Occipital lobe (tissue), 1 donor: ENCODE measurements at regions not wholly inside any gene's neighbourhood (a gene's known extent, or its start where the extent isn't known, plus 50 kb on each side); places are given as distances from the start of the nearest gene placed in this dataset.
A peak's percentile ranks its signal among the peaks of the same experiment; 100 is the strongest.

ENCODE experiments used
- DNase-seq: peaks from one replicate; lab custom pipeline; 2025; lab: John Stamatoyannopoulos, UW

DNA sequence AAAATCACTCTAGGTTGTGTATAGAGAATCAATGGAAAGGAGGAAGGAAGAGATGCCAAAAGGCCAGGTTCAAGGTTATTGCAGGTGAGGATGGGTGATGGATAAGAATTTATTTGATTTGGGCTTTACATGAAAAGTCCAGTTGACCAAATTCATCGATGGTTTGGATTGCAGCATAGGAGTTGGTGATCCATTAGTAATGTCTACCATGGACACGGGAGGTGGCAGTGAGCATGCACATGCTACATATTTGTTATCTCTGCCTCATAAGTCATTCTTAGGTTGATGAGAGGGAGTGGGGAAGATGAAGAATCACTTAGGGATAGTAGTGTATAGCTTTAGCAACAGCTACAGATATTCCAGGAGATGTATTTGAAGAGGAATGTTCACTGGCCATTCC is 211.4 kb downstream of the PHETA1 start:
- no peak for DNase-seq

DNA sequence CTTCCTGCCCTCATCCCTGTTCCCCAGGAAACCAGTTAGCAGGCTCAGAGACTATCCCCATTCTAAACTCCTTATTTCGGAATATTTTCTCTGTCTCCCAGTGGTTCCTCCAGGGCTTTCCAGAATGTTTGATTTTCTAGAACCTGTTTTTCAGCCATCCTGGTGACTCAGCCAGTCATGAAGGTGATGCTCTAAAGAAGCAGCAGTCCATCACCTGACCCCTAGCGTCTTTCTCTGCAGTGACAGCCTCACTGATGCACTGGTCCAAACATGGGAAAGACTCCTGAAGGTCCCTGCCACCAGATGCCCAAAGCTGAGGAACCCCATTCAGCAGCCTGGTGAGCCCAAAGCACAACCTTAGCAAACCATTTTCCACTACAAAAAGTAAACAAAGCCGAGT is 212.6 kb downstream of the PHETA1 start:
- DNase-seq, result no peak

DNA sequence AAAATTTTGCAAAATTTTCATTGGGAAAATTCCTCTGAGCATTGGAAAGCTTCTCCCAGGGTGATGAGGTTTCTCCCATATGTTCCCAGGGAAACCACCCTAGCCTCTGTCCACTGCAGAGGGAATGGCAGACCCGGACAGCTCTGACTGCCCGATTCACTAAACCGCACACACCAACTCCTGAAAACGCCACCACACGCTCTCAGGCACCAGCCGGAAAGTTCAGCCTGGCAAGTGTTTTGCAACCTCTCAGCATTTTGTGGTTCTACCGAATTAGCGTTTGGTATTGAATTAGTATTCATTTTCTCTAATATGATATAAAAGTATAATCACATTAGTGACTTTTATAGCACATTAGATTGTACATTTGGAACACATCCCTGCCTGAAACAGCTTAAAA is 213.4 kb downstream of the PHETA1 start:
- DNase-seq, result no peak

DNA sequence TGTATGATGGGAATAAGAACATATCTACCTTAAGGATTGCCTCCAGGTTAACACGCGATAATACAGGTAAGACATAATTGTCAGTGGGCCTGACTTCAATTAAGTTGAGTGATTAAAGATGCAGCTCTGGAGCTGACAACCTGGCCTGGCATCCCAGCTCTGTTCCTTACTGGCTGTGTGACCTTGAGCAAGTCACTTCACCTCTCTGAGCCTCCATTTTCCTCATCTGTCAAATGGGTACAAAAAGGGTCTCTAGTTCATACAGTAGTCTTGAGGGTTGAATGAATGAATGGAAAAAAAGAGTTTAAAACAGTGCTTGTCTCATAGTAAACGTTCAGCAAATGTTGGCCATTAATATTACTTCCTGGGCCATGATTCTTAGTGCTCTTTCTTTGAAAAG is 213.9 kb downstream of the PHETA1 start:
- DNase-seq, result no peak

DNA sequence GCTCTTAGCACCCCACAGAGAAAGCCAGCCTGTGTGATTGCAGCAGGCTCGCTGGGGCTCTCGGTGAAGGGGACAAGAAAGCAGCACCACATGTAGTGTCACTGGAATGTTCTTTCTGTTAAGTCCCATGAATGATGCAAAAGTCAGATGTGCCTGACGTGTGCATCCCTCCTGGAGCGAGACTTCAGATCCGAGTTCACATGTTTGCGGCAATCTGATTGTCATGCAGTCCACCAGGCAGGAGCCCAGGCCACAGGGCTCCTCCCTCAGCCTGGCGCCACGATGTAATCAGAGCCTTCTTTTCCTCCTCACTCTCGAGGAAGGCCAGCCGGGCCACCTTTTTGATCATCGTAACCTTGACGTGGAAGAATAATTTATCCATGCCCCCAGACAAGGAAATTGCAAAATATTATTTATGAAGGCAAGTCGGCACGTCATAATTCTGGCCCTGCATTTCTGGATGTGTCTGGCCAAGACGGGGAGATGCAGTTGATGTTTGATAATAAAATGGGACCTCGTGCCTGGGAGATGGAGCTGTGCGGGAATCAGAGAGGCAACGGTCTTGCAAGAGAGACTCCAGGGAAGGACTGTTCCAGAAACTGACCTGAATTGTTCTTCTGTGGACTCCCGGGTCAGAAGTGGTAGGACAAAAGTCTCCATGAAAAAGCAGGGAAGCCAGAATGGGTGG is 214.6 kb downstream of the PHETA1 start:
- DNase-seq, result no peak

DNA sequence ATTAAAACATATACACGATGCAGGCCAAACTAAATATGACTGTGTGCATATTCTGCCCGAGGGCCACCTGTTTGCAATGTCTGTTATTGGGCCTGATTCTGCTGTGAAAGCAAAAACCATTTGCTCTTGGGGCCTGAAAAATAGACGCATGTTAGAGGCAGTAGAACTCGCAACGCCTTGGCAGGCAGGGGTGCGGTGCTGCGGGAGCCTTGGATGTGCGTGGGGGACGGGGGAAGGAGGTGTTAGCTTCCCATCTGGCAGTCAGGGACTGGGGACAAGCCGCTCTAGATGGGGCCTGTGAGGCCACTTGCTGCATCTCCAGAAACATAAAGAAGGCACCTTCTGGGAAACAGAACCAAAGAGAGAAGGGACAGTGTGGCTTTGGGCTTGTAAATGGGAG is 216.3 kb downstream of the PHETA1 start:
- DNase-seq, result peak; percentile 63

DNA sequence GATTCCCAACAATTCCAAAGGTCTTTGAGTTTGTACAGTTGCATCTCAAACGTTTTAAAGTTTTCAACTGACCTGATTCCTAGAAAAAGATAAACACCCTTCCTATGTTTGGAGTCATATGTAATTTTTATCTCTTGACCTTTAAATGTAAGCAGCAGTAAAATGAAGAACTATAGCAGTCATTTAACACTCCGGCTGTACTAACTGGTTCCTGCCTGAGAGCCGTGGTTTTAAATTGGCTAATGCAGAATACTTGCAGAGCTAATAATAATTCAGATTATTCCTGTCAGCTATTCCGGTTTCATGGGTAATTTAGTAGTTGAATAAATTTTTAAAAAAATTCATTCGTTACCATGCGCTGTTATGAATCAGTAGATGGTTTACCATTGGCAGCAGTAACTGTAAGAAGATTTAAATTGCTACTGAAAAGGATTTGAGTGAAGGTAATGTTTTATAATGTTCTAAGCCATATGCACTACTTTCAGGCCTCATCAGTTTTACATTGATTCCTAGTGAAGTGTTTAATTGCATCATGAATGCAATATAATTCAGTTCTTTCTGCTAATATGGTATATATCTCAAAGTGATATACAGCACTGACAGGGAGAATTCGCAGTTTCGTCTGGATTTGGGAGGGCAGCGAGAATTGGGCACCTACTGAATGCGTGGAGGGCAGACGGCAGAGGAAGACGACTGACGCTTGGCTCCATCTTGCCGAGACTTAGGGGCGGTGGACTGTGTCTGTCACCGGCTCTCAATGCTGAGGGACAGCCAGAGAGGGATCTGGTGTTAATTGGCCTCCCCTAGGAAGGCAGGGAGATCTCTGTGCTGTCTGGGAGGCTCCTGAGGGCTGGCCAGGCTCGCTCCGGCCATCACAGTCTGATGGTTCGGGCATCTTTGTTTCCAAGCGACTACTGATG is 217.7 kb downstream of the PHETA1 start:
- no peak for DNase-seq

DNA sequence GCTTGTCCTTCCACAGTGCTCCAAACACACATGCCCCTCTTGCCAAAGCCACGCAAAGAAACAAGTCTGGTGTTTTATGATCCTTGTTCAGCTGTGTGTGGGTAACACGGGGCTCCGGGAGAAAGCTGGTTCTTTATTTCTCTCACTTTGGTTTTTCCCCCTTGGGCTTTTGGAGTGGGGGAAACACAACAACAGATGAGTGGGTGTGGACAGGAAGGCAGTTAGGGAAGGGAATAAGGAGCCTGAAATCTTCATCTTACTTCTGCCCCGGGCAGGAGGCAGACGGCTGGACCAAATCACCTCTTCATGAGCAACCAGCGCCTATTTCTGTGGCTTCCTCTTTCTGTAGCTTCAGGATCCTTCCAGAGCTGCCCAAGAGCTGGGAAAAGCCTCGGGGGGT is 218.5 kb downstream of the PHETA1 start:
- no peak for DNase-seq

DNA sequence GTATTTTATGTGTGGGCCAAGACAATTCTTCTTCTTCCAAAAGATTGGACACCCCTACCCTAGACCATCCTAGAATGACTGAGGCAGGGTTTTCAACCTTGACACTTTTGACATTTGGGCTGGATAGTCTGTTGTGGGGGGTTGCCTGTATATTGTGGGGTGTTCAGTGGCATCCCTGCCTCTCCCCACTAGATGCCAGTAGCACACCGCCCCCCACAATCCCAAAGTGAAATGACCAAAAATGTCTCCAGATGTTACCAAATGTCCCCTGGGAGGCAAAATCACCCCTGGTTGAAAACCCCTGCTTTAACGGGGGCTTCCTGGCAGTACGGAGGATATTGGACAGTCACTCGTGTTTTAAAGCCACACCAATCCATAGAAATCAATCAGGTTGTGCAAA is 219.6 kb downstream of the PHETA1 start:
- no peak for DNase-seq

DNA sequence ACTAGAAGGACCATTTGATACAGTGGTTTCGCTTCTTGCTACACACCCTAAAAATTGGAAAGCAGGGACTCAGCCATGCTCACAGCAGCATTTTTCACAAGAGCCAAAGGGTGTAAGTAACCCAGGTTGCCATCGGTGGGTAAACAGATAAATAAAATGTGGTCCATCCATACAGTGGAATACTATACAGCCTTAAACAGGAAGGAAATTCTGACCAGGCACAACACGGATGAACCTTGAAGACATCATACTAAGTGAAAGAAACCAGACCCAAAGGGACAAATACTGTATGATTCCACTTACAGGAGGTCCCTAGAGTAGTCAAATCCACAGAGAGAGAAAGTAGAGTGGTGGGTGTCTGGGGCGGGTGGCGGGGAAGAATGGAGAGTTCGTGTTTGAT is 220.9 kb downstream of the PHETA1 start:
- DNase-seq, result no peak

DNA sequence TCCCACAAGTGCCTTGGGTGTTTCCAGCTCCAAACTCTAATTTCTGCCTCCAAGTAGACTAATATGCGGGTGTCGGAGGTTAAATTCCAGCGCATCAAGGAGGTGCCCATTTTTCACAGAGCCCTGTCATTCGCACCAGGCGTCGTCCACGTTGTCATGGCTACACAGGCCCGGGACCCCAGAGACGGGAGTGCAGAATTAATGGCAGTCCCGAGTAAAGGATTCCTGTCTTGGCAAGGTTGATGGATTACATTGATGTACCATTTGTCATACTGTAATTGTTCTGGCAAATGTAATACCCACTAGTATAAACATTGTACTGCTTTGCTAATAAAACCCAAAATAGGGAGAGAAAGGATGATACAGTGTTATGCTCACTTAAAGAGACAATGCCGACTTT is 222.9 kb upstream of the MYL2 start:
- DNase-seq, result no peak

DNA sequence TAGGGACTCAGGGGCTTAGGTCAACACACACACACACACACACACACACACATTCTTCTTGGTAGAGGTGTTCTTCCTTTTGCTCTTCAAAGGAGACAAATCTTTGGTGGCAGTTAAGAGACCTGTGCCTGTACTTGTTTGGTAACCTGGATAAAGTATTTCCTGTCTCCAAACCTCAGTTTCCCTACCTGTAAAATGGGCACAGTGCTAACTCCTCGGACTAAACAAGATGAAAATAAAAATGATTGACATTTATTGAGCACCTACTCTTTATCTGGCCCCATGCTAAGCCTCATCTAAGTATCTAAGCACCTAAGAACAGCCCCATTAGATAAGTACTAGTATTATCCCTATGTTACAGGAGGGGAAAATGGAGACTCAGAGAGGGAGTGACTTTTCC is 220.8 kb upstream of the MYL2 start:
- DNase-seq, result no peak

DNA sequence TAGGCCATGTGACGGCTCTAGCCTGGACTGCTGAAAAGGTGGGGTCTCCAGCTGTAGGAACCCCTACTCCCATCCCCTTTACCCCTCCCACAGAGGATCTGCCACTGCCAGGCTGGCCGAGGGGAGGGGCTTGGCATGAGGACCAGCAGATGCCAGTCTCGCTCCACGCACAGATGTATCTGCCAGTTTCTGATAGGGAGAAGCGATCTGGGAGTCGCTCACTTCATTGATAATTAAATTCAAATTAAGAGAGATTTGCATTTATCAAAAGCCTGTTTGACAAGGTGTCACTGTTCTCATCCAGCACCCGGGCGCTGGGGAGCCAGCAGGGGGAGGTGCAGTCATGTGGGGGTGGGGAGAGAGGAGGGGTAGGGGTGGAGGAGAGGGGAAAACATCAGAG is 217.6 kb upstream of the MYL2 start:
- DNase-seq, result no peak

DNA sequence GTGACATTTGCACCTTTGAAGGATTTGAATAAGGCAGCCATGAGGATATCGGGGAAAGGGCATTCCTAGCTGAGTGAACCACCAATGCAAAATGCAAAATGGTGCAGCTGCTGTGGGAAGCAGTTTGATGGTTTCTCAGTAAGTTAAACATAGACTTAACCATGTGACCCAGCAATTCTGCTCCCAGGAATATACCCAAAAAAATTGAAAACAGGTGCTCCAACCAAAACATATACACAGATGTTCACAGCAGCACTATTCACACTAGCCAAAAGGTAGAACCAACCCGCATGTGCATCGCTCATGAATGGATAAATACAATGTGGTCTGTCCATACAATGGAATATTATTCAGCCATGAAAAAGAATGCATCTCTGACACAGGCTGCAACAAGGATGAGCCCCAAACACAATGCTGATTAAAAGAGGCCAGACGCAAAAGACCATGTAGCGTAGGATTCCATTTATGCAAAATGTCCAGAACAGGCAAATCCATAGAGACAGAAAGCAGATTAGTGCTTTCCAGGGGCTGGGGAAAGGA is 215.0 kb upstream of the MYL2 start:
- no peak for DNase-seq

DNA sequence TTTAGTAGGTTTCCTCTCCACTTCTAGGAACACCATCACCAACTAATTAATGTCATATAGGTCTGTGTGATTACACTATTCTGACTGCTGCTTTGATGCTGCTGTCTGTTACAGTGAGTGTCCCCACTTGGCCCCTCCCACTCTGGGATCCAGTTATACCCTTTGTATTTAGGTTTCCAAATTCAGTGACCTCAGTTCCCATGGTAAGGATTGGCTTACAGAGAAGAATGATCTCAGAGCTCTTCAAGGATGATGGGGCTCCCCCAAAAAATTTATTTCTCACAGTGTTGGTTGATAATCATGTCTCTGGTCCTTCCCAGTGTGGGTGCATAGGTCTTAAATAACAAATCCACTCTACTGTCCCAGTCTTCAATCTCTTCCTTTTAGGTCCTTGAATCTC is 210.0 kb upstream of the MYL2 start:
- DNase-seq, result no peak

DNA sequence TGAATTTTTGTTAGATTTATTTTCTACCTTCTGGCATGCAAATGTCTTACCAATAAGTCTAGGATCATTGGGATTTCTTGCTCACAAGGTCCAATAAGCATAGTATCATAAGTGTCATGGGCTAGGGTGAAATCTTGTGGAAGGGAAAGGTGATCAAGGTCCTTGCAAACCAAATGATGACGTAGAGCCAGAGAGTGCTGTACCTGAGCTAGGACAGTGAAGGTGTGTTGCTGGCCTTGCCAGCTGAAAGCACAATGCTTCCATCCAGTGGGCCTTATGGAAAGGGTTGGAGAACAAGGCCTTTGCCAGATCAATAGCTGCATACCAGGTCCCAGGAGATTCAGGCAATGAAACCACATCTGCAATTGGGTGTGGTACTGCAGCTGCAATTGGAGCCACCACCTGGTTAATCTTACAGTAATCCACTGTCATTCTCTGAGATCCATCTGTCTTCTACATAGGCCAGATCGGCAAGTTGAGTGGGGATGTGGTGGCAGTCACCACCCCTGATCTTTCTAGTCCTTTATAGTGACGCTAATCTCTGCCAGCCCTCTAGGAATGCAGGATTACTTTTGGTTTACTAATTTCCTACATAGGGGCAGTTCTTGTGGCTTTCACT is 208.9 kb upstream of the MYL2 start:
- no peak for DNase-seq

DNA sequence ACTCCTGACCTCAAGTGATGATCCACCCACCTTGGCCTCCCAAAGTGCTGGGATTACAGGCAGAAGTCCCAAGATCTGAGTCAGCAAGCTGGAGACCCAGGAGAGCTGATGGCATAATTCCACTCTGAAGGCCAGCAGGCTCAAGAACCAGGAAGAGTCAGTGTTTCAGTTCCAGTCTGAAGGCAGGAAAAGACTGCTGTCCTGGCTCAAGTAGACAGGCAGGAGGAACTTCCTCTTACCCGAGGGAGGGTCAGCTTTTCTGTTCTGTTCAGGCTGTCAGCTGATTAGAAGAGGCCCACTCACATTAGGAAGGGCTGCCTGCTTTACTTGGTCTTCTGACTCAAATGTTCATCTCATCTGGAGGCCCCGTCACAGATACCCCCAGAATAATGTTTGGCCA is 206.0 kb upstream of the MYL2 start:
- no peak for DNase-seq

DNA sequence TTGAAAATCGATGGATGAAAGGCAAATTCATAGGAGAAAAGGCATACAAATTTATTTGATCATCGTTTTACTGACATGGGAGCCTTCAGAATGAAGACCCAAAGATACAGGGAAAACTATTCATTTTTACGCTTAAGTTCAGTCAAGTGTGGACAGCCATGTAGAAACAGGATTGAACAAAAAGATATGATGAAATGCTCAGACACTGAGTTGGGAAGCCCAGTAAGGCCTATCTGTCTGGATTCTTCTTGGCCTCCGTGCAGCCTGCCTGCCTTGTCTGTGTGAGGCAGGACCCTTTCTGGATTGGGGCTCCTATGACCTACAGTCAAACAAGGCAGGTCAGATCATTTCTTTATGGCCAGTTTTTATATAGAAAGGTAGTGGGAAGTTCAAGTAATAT is 203.8 kb upstream of the MYL2 start:
- DNase-seq, result no peak

DNA sequence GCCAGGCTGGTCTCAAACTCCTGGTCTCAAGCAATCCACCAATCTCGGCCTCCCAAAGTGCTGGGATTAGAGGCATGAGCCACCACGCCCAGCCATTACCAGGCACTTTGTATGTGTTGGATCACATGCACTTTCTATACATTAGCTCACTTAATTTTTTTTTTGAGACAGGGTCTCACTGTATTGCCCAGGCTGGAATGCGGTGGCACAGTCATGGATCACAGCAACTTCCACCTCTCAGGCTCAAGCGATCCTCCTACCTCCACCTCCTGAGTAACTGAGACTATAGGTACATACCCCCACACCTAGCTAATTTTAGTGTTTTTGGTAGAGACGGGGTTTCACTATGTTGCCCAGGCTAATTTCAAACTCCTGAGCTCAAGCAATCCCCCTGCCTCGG is 203.0 kb upstream of the MYL2 start:
- DNase-seq, result no peak

DNA sequence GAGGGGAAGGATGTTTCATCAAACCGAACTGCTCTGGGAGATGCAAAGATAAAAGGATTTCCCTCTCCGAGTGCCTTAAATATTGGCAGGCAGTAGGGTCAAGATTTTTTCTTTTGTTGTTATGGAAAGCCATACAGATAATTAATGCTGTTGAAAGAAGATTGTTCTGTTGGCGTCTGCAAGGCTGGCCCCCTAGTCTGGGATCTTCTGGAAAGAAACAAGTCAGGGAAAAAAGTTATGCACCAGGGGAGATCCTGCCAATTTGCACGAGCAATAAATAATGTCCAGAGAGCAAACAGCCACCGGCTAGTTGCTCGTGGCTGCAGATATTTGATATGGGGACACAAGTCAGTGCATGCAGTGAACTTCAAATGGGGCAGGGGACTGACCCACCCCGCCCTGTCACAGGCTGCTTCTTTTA is 202.1 kb upstream of the MYL2 start:
- no peak for DNase-seq

DNA sequence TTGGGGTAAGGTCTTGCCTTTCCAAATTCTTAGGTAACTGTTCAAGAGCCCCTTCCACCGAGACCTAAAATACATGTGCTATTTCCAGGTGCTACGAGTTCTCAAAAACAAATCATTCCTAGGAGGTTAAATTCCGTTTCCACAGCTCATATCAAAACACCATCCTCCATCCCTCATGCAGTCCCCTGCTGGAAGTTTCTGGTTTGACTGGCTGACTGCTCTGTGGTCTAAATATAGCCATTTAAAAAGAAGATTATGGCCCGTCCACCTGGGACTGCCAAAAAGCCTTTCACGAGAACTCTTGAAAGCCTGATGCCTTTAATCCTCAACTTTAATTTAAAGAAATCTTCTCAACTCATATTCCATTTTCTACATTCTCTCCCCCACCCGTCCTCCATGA is 201.5 kb upstream of the MYL2 start:
- no peak for DNase-seq

DNA sequence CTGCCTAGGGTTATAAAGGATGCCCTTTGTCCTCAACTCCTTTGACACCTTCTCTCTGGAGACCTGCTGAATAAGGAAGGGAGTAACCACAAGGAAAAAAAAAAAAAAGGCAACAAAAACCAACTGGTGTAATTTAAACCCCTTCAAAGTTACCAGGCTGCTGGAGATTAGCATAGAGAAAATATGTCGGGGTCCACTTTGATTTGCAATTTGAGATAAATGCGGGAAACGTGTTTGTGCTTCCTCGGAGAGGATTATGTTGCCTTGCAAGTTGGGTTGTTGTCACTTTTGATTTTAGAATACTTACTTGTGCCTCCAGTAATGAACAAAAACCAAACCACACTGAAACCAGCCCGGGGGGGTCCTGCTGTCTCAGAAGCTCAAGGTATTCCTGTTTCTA is 200.2 kb upstream of the MYL2 start:
- no peak for DNase-seq
